Osteocyte (in vitro differentiated cells): ENCODE measurements at regions not wholly inside any gene's neighbourhood (a gene's known extent, or its start where the extent isn't known, plus 50 kb on each side); places are given as distances from the start of the nearest gene placed in this dataset.

Experiments
- DNase-seq: peaks from one replicate; pipeline ENCODE4 v3.0.0; 2021; ENCODE audit warnings: mixed read lengths; ENCODE audit not compliant: unreplicated experiment; ENCODE audit errors: extremely low spot score
- H3K27ac Mint-ChIP-seq: one replicate; pipeline ENCODE4 v1.8.0; 2021; ENCODE audit warnings: mild to moderate bottlenecking, mixed read lengths; ENCODE audit not compliant: unreplicated experiment
- H3K27me3 Mint-ChIP-seq: one replicate; pipeline ENCODE4 v1.8.0; 2021; ENCODE audit warnings: mixed read lengths; ENCODE audit not compliant: unreplicated experiment
- H3K36me3 Mint-ChIP-seq: one replicate; pipeline ENCODE4 v1.8.0; 2021; ENCODE audit warnings: mixed read lengths; ENCODE audit not compliant: unreplicated experiment
- H3K4me1 Mint-ChIP-seq: one replicate; pipeline ENCODE4 v1.8.0; 2021; ENCODE audit warnings: mixed read lengths; ENCODE audit not compliant: unreplicated experiment
- H3K4me3 Mint-ChIP-seq: one replicate; pipeline ENCODE4 v1.8.0; 2021; ENCODE audit warnings: mild to moderate bottlenecking, moderate library complexity, mixed read lengths; ENCODE audit not compliant: unreplicated experiment
- H3K9me3 Mint-ChIP-seq: one replicate; pipeline ENCODE4 v1.8.0; 2021; ENCODE audit warnings: mixed read lengths; ENCODE audit not compliant: unreplicated experiment
- CTCF ChIP-seq: fragments of 200-600 bp; sonication (generic); IDR thresholded peaks from 2 replicates; pipeline ENCODE4 v1.5.0; 2021; ENCODE audit warnings: antibody characterized with exemption, mild to moderate bottlenecking, moderate library complexity

GRCh38 chr9:27726244-27727081 lies 153.2 kb upstream of the C9orf72 start:
- TF ChIP-seq CTCF, result peak; percentile 84
- H3K9me3 Mint-ChIP-seq, result no peaks in the 10 kb centered on the region
- H3K4me1 Mint-ChIP-seq, result no peaks in the 10 kb centered on the region
- DNase-seq, result no peak
- H3K27me3 Mint-ChIP-seq, result peaks cover 9% of the 10 kb centered on the region
- no peak overlapping the region for H3K27ac Mint-ChIP-seq
- H3K36me3 Mint-ChIP-seq, result no peaks in the 10 kb centered on the region
- no peak overlapping the region for H3K4me3 Mint-ChIP-seq

GRCh38 chr9:27732494-27732893 lies 159.2 kb upstream of the C9orf72 start:
- Mint-ChIP-seq H3K36me3 (no peaks in the 10 kb centered on the region), H3K27ac (no peak overlapping the region), H3K27me3 (no peaks in the 10 kb centered on the region), H3K4me1 (no peaks in the 10 kb centered on the region), H3K4me3 (no peak overlapping the region), H3K9me3 (peaks cover 6% of the 10 kb centered on the region)
- no peak for DNase-seq
- no peak for TF ChIP-seq CTCF

GRCh38 chr9:27743490-27743889 lies 170.2 kb upstream of the C9orf72 start:
- Mint-ChIP-seq H3K4me1 (no peaks in the 10 kb centered on the region), H3K27me3 (no peaks in the 10 kb centered on the region), H3K9me3 (peaks cover 14% of the 10 kb centered on the region), H3K36me3 (no peaks in the 10 kb centered on the region), H3K4me3 (no peak overlapping the region), H3K27ac (no peak overlapping the region)
- no peak for DNase-seq
- TF ChIP-seq CTCF, result no peak

GRCh38 chr9:27747450-27747849 lies 174.2 kb upstream of the C9orf72 start:
- Mint-ChIP-seq H3K4me3 (no peak overlapping the region), H3K9me3 (no peaks in the 10 kb centered on the region), H3K27me3 (no peaks in the 10 kb centered on the region)

More at GRCh38 chr9:27747450-27747849, 174.2 kb upstream of the C9orf72 start:
- no peak for DNase-seq
- Mint-ChIP-seq H3K27ac (no peak overlapping the region), H3K4me1 (no peaks in the 10 kb centered on the region), H3K36me3 (no peaks in the 10 kb centered on the region)
- no peak for TF ChIP-seq CTCF
